ENCODE measurements at regions not wholly inside any gene's neighbourhood (a gene's known extent, or its start where the extent isn't known, plus 50 kb on each side); places are given as distances from the start of the nearest gene placed in this dataset.

DNA sequence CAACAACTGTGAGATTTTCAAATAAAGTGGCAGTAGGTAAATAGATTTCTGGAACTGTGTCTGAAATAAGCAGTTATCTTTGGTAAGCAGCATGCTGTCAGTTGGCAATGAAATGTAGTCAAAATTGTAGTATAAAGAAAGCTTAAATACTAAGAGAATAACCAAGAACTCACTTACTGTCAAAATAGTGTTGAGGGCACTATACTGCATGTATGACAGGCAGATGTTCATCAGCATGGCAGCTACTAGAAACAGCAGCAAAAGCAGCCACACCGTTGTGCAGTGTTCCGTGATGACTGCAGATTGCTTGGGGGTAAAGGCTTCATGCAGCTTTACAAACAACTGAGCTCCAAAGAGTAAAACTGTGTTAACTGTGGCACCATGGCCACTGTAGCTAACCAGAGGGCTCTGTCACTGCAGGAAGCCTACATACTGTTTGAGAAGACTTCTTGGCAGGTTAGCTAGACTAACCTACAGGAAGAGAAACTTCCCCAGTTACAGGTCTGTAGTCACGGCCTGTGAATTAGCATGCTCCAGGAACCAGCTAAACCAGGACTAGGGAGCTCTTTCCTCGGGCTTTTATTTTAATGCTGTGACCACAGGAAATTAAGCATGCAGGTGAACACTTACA lies 459.7 kb downstream of the TBL1XR1 start:
- no peak for DNase-seq (ENCODE audit: low read depth in 2 of 3, low spot score in 1 of 3)

DNA sequence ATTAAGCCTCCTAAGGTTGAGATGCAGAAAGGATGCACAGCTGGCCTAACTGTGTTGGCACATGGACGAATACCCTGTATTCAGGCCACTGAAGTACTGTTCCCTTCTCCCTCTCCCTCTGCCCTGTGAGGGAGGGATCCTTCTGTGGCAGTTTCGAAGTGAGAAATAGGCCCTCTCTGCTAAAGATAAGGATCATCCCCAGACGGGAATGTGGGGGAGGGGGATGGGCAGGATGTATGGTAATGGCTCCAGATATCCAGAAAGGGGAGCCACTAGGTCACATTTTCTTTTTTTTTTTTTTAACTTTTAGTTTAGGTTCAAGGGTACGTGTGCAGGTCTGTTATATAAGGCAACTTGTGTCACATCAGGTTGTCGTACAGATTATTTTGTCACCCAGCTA lies 463.1 kb downstream of the TBL1XR1 start:
- DNase-seq (ENCODE audit: low read depth in 2 of 3, low spot score in 1 of 3): no peak

DNA sequence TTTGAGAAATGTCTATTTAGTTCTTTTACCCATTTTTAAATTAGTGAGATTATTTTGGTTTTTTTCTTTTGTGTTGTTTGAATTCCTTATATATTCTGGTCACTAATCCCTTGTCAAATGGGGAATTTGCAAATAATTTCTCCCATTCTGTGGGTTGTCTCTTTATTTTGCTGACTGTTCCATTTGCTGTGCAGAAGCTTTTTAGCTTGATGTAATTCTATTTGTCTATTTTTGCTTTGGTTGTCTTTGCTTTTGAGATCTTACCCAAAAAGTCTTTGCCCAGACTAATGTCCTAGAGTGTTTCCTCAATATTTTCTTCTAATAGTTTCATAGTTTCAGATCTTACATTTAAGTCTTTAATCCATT lies 472.9 kb downstream of the TBL1XR1 start:
- DNase-seq (ENCODE audit: low read depth in 2 of 3, low spot score in 1 of 3): no peak

DNA sequence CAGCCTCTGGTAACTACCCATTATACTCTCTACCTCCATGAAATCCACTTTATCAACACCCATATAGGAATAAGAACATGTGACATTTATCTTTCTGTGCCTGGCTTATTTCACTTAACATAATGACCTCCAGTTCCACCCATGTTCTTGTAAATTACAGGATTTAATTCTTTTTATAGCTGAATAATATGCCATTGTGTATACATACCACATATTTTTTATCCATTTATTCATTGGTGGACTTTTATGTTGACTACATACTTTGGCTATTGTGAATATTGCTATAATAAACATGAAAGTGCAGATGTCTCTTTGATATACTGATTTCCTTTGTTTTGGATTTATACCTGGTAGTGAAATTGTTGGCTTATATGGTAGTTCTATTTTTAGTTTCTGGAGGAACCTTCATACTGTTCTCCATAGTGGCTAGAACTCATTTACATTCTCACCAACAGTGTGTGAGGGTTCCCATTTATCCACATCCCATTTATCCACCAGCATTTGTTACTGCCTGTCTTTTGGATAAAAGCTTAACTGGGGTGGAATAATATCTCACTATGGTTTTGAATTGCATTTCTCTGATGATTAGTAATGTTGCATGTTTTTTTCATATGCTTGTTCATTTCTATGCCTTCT lies 473.4 kb downstream of the TBL1XR1 start:
- no peak for DNase-seq (ENCODE audit: low read depth in 2 of 3, low spot score in 1 of 3)

DNA sequence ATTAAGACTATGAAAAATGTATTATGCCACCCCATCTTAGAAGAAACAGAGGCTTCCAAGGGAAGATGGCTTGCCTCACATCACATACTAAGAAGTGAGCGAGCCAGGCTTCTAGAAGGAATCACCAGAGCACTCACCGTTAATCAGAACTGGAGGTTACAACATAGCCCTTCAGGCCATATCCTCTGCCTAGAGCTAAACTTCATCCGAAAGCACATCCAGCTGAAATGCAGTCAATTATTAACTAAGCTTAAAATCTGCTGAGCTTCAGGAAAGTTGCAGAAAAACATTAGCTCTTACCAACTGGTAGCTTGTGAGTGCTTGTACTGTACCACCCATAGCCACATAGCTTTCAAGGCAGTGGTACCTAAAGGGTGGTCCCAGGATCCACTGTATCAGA lies 483.2 kb downstream of the TBL1XR1 start:
- no peak for DNase-seq (ENCODE audit: low read depth in 2 of 3, low spot score in 1 of 3)

DNA sequence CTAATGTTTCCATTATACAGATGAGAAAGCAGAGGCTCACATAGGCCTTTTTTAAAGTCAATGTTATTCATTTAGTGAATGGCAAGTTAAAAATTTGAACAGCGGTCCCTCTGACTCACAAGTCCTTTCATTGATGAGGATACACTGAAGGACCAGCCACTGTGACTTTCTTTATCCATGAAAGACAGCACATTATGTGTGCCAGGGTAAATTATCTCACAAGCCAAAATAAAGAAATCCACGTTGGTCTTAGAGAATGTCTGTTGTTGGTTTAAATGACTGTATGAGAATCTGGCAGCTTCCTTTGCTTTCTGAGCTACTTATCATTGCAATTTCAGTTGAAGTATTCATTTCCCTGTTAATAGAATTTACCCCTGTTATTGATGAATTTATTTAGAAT lies 485.1 kb downstream of the TBL1XR1 start:
- DNase-seq (ENCODE audit: low read depth in 2 of 3, low spot score in 1 of 3): no peak

DNA sequence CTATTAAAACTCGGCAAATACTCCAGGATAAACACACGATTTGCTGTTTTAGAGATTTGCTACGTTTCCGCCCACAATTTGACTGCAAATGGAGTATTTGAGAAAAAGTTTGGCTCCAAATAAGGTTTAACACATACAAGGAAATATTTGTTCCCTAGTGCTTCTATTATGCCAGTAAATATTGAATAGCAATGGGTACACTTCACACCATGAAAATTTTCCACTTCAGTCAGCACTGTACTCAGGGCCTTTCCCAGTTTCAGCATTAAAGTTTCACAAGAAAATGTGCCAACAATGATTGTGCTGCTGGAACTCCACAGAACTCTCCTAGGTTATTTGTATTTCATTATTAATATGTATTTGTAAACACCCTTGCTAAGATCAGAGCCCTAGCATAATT lies 498.0 kb downstream of the TBL1XR1 start:
- no peak for DNase-seq (ENCODE audit: low read depth in 2 of 3, low spot score in 1 of 3)

DNA sequence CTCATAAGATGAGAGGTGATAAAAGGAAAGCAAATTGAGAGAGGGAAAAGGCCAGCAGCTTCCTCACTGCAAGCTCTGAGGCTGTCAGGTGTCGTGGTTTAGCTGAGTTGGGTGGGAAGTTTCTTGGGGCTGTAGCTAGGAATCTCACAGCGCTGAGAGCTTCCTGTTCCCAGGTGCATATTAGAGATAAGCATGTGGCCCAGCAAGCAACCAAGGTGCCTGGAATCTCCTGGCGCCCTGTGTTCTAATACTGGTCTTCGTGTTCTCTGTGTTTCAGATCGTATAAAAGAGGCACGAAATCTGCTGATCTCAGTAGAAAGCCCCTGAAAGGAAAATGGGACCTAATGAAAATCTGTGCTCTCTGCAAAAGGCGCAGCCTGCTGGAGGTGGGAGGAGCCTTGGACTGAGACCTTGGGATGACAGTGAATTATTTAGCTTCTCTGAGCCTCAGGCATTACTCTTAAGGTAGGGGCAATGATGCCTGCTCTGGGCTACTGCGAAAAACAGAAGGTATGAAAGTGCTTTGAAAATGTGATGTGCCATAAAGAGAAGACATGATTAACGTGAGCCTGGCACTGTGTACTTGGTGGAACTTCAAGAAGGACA lies 499.9 kb downstream of the TBL1XR1 start:
- no peak for DNase-seq (ENCODE audit: low read depth in 2 of 3, low spot score in 1 of 3)

DNA sequence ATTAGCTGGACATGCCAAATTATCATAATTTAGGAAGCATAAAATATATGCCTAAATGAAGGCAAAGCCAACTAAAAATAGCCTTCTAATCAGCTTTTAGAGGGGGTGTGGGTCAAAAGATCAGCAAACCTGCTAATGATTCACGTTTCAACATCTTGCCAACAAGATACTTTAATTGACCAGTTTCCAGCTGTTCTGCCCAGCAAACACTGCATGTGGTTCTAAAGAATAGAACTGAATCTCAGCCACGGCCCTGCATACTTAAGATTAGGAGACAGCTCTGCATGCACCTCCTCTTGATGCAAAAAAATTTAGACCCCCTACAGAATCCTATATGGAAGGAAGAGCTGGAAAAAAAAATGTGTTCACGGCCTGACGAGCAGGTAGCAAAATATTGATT lies 500.5 kb downstream of the TBL1XR1 start:
- no peak for DNase-seq (ENCODE audit: low read depth in 2 of 3, low spot score in 1 of 3)

DNA sequence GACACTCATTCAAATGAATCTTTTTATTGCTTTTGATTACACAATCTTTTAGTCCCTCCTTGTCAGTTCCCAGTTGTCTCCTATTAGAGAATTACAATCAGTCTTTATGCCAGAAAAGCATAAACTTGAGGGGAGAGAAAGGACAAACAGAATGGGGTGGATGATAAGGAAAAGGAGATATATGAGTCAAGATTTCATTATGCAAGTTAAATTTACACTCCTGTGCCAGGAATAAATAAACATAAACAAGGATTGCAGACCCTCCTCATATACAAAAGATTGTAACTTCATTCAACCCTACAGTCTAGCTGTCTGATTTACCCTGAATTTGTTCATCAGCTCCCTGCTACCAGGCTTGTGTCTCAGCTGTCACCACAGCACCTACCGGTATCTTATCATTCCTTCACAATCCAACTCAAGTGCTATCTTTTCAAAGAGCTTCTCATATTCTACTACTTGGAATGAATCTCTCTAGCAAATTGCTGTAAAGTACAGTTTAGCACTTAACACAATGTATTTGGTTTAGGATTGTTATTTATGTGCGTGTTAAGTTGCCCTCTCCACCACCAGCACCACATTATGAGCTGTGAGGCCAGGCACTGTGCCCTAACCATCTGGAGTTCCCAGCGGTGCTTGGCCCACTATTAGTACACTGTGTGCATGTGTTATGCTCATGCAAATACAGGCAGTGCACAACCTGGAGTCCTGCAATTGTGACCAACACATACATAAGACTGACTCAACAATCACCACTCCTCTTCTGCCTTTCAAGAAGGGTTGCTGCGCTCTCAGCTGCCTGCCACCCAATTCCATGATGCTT lies 504.1 kb downstream of the TBL1XR1 start:
- DNase-seq (ENCODE audit: low read depth in 2 of 3, low spot score in 1 of 3): no peak

DNA sequence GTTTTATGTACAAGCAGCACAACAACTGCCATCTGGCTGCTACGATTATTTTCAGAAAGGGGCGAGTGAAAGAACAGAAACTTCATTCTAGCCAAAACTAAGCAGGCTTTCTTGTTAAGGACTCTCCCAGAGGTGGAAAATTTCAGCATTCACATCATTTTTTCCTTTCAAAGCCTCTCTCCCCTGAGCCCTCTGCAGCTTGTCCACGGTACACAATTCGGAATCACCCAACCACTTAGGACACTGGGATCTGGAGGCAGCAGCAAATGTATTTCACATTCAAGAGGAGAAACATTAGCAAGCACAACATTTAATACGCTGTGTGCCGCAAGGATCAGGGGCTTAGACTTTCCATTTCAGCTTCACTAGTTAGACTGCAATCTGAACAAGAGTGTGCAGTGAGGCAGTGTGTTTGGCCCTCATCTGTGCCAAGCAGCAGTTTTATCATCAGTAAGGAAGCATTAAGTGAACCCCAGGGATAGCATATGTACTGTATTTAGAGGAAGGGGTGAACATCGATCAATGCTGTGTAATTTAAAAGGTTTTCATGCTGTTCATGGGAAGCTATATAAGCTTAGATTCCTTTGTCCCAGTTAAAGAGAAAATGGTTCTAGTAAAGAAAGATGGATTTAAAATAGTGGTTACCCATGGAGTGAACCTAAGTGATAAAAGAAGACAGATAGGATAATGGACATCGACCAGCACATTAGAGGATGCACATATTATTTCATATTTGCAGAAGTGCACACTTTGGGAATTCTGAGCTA lies 504.9 kb downstream of the TBL1XR1 start:
- no peak for DNase-seq (ENCODE audit: low read depth in 2 of 3, low spot score in 1 of 3)

DNA sequence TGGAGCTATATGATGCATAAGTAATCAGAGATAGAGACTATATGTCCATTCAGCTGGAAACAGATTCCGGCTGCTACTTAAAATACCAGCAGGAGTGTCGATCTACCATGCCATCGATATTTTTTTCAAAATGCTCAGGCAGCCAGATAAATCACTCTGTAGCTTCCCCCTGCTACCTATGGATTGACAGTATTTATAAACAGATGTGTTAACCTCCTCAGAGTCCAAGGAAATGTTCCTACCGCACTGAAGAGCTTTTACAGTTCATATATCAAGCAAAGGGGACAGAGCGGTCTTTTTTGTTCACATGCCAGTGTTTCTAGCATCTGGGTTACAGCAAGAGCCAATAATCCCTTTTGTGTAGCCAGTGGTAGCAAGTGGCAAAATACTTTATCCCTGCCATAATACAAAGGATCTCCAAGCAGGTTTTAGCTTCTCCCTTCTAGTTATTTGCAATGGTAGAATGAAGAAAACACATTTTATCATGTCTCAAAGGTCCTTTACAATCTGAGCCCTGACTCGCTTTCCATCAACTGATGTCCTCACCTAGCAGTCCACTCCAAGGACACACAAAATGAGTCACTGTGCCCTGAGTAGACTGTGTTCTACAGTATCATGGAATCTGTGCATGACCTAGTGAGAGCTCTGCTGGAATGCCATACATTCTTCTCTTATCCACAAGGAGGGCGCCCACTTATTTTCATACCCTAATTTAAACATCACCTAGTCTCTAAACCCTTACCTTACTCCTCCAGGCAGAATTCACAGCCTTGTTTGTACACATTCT lies 507.0 kb downstream of the TBL1XR1 start:
- no peak for DNase-seq (ENCODE audit: low read depth in 2 of 3, low spot score in 1 of 3)

DNA sequence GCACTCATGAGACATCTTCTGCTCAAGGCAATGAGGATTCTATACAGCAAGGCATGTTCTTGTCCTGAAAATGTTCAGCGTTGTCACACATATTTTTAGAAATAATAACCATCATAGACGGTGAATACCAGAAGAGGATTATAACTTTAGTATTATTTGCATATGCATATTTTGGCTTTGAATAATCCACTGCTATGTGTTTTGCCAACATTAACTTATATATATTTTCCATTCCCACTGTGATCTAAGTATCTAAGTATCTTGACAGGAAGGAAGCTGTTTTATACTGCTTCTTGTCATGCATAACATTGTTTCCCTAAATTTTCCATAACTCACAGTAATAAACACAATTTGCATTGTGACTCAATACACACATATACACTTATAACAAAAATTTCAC lies 509.5 kb downstream of the TBL1XR1 start:
- no peak for DNase-seq (ENCODE audit: low read depth in 2 of 3, low spot score in 1 of 3)

DNA sequence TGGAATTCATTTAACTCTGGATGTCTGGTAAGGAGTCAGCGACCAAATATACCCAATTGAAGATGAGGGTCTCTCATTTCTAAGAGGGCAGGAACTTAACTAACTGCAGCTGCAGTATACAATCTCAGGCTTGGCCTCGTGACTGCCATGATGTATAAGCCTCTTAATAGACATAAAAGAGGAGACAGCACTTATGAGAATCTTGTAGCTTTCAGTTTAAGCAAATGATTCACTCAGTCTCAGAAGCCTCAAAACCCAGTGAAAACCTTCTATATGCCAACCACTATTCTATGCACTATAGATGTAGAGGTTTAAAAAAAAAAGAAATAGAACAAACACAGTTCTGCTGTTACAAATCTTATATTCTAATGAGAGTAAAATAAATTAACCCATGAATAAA lies 513.9 kb downstream of the TBL1XR1 start:
- no peak for DNase-seq (ENCODE audit: low read depth in 2 of 3, low spot score in 1 of 3)

DNA sequence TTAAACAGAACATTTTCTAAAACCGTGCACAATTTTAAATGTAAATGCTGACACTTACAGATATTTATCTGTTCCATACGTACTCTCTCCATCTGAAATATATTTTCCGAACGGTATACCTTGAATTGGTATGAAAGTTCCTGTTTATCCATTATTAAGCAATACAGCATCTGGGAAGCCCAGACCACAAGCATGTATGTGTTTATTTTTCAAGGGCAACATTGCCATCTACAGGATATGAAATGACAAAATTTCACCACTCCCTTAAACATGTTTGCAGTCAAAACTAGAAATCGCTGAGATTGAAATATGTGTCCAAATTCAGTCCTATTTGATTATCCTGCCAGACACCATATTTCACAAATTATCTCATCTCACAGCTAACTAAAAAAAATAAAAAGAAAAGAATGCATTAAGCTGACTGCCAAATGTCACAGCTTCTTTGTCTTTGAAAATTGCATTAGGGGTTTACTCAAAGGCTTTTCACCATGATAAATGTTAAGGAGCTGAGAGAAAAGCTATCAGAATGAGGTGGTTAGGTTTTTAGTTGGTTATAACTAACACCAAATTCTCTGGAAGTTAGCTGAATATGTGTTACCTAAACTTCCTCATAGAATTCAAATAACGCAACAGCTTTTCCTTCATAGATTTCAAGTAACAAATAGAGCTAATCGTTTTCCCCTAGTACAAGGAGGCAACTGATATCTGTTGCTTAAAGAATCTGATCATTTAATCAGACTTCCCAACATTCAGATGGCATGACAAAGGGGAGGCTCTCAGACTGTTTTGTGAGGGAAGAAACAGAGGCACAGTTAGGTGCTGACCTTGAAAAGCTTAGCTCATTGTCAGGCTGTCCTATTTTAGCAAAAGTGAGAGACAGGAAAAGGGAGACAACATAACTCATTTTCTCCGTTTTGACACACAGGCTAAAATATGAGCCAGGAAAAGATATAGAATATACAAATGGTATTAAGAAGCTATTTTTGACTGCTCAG lies 533.1 kb downstream of the TBL1XR1 start:
- no peak for DNase-seq (ENCODE audit: low read depth in 2 of 3, low spot score in 1 of 3)

DNA sequence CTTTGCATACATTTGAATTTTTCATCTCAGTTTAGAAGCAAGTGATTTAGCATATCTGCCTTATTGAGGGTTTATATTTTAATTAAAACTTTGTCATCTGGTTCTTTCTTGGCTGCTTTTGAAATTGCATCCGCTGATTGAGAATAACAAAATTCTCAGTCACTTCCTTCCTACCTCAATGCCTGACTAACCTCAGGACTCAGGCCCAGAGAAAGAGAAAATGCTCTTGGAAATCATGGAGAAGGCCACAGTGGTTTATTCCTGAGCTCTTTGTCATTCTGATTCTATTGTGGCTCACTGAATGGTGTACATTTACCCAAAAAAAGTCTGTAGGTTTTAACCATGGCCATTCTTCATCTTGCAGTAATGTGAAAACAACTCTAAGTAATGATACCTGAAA lies 533.9 kb downstream of the TBL1XR1 start:
- no peak for DNase-seq (ENCODE audit: low read depth in 2 of 3, low spot score in 1 of 3)

DNA sequence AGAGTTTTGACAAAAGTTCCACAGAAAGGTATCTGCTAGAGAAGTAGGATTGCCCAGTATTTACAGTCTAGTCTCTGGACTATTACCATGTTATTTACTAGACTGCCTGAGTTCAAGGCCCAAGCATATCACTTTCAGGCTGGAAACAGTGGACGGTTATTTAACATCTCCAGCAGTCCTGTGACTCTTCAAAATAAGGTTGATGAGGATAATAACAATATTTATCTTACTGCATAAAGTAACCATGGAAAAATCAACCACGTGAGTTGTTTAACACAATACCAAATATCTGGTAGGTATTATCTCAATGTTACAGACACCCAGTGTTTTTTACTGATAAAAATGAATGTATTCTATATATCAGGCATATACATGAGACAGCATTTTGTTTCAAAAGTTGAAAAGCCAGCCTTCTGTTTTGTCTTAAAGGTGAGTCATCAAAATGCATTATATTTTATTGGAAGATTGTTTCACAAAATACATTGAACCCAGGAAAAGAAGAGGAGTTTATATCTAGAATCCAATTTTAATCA lies 535.8 kb downstream of the TBL1XR1 start:
- no peak for DNase-seq (ENCODE audit: low read depth in 2 of 3, low spot score in 1 of 3)

DNA sequence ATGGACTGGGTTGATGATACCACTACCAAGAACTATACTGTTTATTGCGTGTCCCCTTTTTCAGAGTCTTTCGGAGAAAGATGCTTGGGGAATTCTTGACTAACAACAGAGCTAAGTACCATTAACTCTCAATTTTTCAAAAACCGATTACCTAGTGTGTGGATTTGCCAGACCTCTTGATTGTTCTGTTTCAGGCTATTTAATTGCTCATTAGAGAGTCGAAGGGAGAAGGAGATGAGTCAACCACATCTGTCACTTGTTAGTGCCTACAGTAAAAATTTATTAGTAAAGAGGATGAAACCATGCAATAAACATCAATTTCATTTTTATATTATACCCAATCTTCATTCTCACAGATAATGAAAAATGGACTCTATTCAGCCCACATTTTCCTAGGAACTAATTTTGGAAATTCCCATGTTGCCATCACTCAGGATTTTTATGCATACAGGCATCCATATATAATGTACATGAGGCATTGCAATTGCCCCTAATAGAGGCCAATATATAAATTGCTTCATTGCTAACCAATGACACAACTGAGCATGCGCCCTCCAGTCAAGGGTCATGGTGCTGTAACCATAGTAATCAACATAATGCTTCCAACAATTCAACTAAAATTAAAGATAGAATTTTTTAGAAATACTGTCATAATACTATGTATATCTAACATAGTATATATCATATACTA lies 541.7 kb downstream of the TBL1XR1 start:
- no peak for DNase-seq (ENCODE audit: low read depth in 2 of 3, low spot score in 1 of 3)

DNA sequence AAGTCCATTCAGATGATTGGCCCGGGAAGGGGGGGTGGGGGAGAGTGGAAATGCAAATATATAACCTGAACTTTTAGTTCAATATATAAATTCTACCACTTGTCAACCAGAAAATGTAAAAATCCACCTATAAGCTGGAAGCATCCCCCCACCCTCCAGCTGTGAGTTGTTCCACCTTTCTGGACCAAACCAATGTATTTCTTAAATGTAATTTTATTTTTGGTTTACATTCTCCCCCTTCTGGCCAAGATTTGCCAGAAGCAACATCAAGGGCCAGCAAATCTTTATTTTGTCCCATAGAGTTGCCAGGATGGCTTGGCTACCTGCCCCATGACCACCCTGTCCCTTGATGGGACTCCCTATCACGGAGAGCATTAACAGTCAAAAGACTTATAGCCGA lies 545.7 kb downstream of the TBL1XR1 start:
- no peak for DNase-seq (ENCODE audit: low read depth in 2 of 3, low spot score in 1 of 3)

Measured in stimulated activated CD4-positive, alpha-beta T cell treated with anti-CD3 and anti-CD28 coated beads, Interleukin-12 subunit alpha, Interleukin-12 subunit beta, amount 100 ng/mL, for 48 hours (primary cell).